GM10266 (cell line): ENCODE measurements at regions not wholly inside any gene's neighbourhood (a gene's known extent, or its start where the extent isn't known, plus 50 kb on each side); places are given as distances from the start of the nearest gene placed in this dataset.

Experiments
- DNase-seq: peaks from one replicate; pipeline ENCODE4 v3.0.0; 2012; ENCODE audit errors: extremely low spot score
- CTCF ChIP-seq: IDR thresholded peaks from 2 replicates; pipeline ENCODE4 v1.5.1; 2012; ENCODE audit warnings: mild to moderate bottlenecking, low read depth; ENCODE audit not compliant: control insufficient read depth, insufficient read depth; ENCODE audit errors: missing control alignments

GRCh38 chr15:70315431-70315830 is 217.7 kb upstream of the TLE3 start:
- no peak for DNase-seq
- no peak for TF ChIP-seq CTCF

- no peak for DNase-seq
- no peak for TF ChIP-seq CTCF
Observed at GRCh38 chr15:70314688-70315087, 217.0 kb upstream of the TLE3 start.

GRCh38 chr15:70314018-70314354 is 216.3 kb upstream of the TLE3 start:
- TF ChIP-seq CTCF, result no peak

GRCh38 chr15:70313099-70314017 is 215.6 kb upstream of the TLE3 start:
- no peak for DNase-seq
- TF ChIP-seq CTCF, result no peak

More at GRCh38 chr15:70314018-70314354, 216.3 kb upstream of the TLE3 start:
- DNase-seq, result no peak

- no peak for DNase-seq
- TF ChIP-seq CTCF, result no peak
Observed at GRCh38 chr15:70311821-70312220, 214.1 kb upstream of the TLE3 start.

- no peak for TF ChIP-seq CTCF
- DNase-seq, result no peak
Observed at GRCh38 chr15:70309716-70310115, 212.0 kb upstream of the TLE3 start.

GRCh38 chr15:70308735-70309434 is 211.2 kb upstream of the TLE3 start:
- TF ChIP-seq CTCF, result no peak
- DNase-seq, result no peak
